Heart left ventricle (tissue), 16 donors: ENCODE measurements at regions not wholly inside any gene's neighbourhood (a gene's known extent, or its start where the extent isn't known, plus 50 kb on each side); places are given as distances from the start of the nearest gene placed in this dataset.
"Not testable (repeated sequence)": the region's sequence is repeated elsewhere in the genome, so short reads cannot be mapped to it uniquely, and the experiment has no call there.

Experiments
- ATAC-seq, 4 donors: fragments of 200-7000 bp; cut with Tn5 transposase; one replicate each; pipeline ENCODE4 v1.9.1; 2020 to 2022; ENCODE audit warnings: moderate library complexity in 4 of 4, mild to moderate bottlenecking in 3 of 4, moderate number of reproducible peaks in 1 of 4
- DNase-seq, 5 donors: peaks; one replicate each; pipeline ENCODE4 v3.0.0-alpha.2; 2020
- H3K27ac ChIP-seq, 12 donors: fragments of 200-600 bp; sonication (generic) in 4 of 12; one replicate each; pipeline versions ENCODE4 v1.5.0 to v1.8.0; 2016 to 2022; ENCODE audit warnings: mild to moderate bottlenecking in 2 of 12
- H3K27me3 ChIP-seq, 9 donors: fragments of 200-600 bp; sonication (generic) in 2 of 9; one replicate each; pipeline versions ENCODE4 v1.5.1 to v1.8.0; 2016 to 2022; ENCODE audit warnings: mild to moderate bottlenecking in 3 of 9
- H3K36me3 ChIP-seq, 9 donors: fragments of 200-600 bp; sonication (generic) in 2 of 9; one replicate each; pipeline versions ENCODE4 v1.5.0 to v1.8.0; 2018 to 2022; ENCODE audit warnings: mild to moderate bottlenecking in 2 of 9
- H3K4me1 ChIP-seq, 12 donors: fragments of 200-600 bp; sonication (generic) in 4 of 12; one replicate each; pipeline versions ENCODE4 v1.5.0 to v1.8.0; 2016 to 2022; ENCODE audit warnings: mild to moderate bottlenecking in 3 of 12
- H3K4me3 ChIP-seq, 12 donors: fragments of 200-600 bp; sonication (generic) in 4 of 12; one replicate each; pipeline versions ENCODE4 v1.5.0 to v1.8.0; 2017 to 2022; ENCODE audit warnings: mild to moderate bottlenecking in 9 of 12, moderate library complexity in 4 of 12
- H3K9me3 ChIP-seq, 12 donors: fragments of 200-600 bp; sonication (generic) in 4 of 12; one replicate each; pipeline versions ENCODE4 v1.5.0 to v1.8.0; 2016 to 2022; ENCODE audit warnings: mild to moderate bottlenecking in 1 of 12
- CTCF ChIP-seq, 12 donors: fragments of 200-600 bp; sonication (generic) in 4 of 12; IDR thresholded peaks; one replicate each; pipeline versions ENCODE4 v1.5.0 to v1.8.0; 2018 to 2022; ENCODE audit warnings: antibody characterized with exemption in 12 of 12, mild to moderate bottlenecking in 5 of 12
- POLR2A ChIP-seq, 2 donors: fragments of 450-650 bp; IDR thresholded peaks; one replicate each; pipeline ENCODE4 v1.6.1; 2017; ENCODE audit warnings: antibody characterized with exemption in 2 of 2, mild to moderate bottlenecking in 2 of 2, moderate library complexity in 2 of 2
- WGBS, 4 donors: extraction: QIAGEN DNeasy Blood & Tissue Kit in 2 of 4; methylation state at CpG; one replicate each; pipeline versions ENCODE4 v1.1.5 to v1.1.7; 2013 to 2018; 5-methylcytosine and 5-hydroxymethylcytosine counted together
- intact Hi-C, 10 donors: fragments of 100-400 bp; cut with DNase I; formaldehyde crosslinking; loops; one replicate each; pipeline versions ENCODE4 v1.11.1 to v1.14.2; 2022
- donor health status: ischemic (EF 13 %, LVEDD 7.1; RV severe dilation, severe dysfunction).
- donor health status: healthy with polysubstance abuse.
- donor health status: DM: no; HTN: yes; CAD: no.
- donor health status: DM: no; HTN: no; CAD: no.
- donor health status: ischemic (EF 25% LVEDD 6.9; RV normal size, moderate dysfunction).
- donor health status: ischemic (EF 25% LVEDD 5.7; RV mildly dilated, moderate dysfunction).
- donor health status: healthy.
- donor health status: DM: yes; HTN: yes; CAD: no.
- donor health status: ischemic (EF 35%, LVEDD 5.7; RV mildly dilated, moderate dysfunction).
- donor health status: nonischemic (EF 11% LVEDD 7.7; RV severe dilation, severe dysfunction).
- donor health status: DM: yes; HTN: yes; CAD: no.
- donor health status: PGD.
- donor health status: ischemic (EF 29% LVEDD 5.4; RV normal size, mild dysfunction).
- donor health status: nonischemic (EF 23%, LVEDD 6.1; RV moderate dilation, normal function).

GRCh38 chr6:19395316-19395715, 441.9 kb upstream of the ID4 start:
- no peaks in the 10 kb centered on the region for H3K36me3 ChIP-seq
- no peaks in the 10 kb centered on the region for H3K4me1 ChIP-seq
- no peak overlapping the region for H3K27ac ChIP-seq
- no peak overlapping the region for H3K4me3 ChIP-seq
- H3K27me3 ChIP-seq: no peaks in the 10 kb centered on the region
- peaks cover 0 to 15% (median 0%) of the 10 kb centered on the region in 12 donors for H3K9me3 ChIP-seq
- TF ChIP-seq CTCF (IDR thresholded peaks at IDR 0.05) (no peak), POLR2A (IDR thresholded peaks at IDR 0.05) (no peak)
- ATAC-seq: no peak
- DNase-seq: no peak
- intact Hi-C loops: no loop called here

GRCh38 chr6:19399406-19399805, 437.8 kb upstream of the ID4 start:
- H3K27ac ChIP-seq: no peak overlapping the region

GRCh38 chr6:19404884-19405283, 432.3 kb upstream of the ID4 start:
- H3K27ac ChIP-seq, H3K36me3 ChIP-seq, intact Hi-C loops, H3K4me3 ChIP-seq, H3K27me3 ChIP-seq, ATAC-seq, DNase-seq, H3K4me1 ChIP-seq: not testable (repeated sequence)
- 68 to 91% (median 73%) methylated on average over 3 of the region's 3 CpGs for WGBS, 4 donors
- peaks cover 0 to 38% (median 12%) of the 10 kb centered on the region in 12 donors for H3K9me3 ChIP-seq

More at GRCh38 chr6:19399406-19399805, 437.8 kb upstream of the ID4 start:
- Histone ChIP-seq H3K4me1 (no peaks in the 10 kb centered on the region), H3K4me3 (no peak overlapping the region), H3K27me3 (no peaks in the 10 kb centered on the region), H3K9me3 (peaks cover 0 to 25% (median 4%) of the 10 kb centered on the region in 12 donors), H3K36me3 (no peaks in the 10 kb centered on the region)
- DNase-seq (peak in 1 of 5 donors; percentile 21), ATAC-seq (no peak)
- TF ChIP-seq CTCF (IDR thresholded peaks at IDR 0.05): no peak
- no peak for TF ChIP-seq POLR2A (IDR thresholded peaks at IDR 0.05)
- WGBS, 4 donors: 78 to 82% (median 82%) methylated on average over 7 of the region's 7 CpGs
- intact Hi-C loops: no loop called here

- WGBS, 4 donors: 44 to 51% (median 49%) methylated on average over 3 of the region's 3 CpGs
- H3K4me1 ChIP-seq: no peaks in the 10 kb centered on the region
- ATAC-seq (no peak), DNase-seq (no peak)
- H3K9me3 ChIP-seq: peaks cover 0 to 35% (median 11%) of the 10 kb centered on the region in 12 donors
- TF ChIP-seq POLR2A (IDR thresholded peaks at IDR 0.05): no peak
- TF ChIP-seq CTCF (IDR thresholded peaks at IDR 0.05): no peak
- H3K36me3 ChIP-seq: no peaks in the 10 kb centered on the region
- no peak overlapping the region for H3K4me3 ChIP-seq
- H3K27me3 ChIP-seq: no peaks in the 10 kb centered on the region
- intact Hi-C loops: no loop called here
- no peak overlapping the region for H3K27ac ChIP-seq
Measured at GRCh38 chr6:19408331-19408730, 428.8 kb upstream of the ID4 start.

GRCh38 chr6:19410481-19410880, 426.7 kb upstream of the ID4 start:
- intact Hi-C loops: no loop called here
- no peak for TF ChIP-seq POLR2A (IDR thresholded peaks at IDR 0.05)
- no peak for TF ChIP-seq CTCF (IDR thresholded peaks at IDR 0.05)
- Histone ChIP-seq H3K9me3 (peaks cover 0 to 15% (median 0%) of the 10 kb centered on the region in 12 donors), H3K27me3 (no peaks in the 10 kb centered on the region), H3K4me3 (no peak overlapping the region), H3K27ac (no peak overlapping the region), H3K4me1 (no peaks in the 10 kb centered on the region), H3K36me3 (no peaks in the 10 kb centered on the region)
- ATAC-seq (no peak), DNase-seq (no peak)
